ENCODE measurements at regions not wholly inside any gene's neighbourhood (a gene's known extent, or its start where the extent isn't known, plus 50 kb on each side); places are given as distances from the start of the nearest gene placed in this dataset.
"Not testable (repeated sequence)": the region's sequence is repeated elsewhere in the genome, so short reads cannot be mapped to it uniquely, and the experiment has no call there.

GRCh38 chr17:27210809-27211208 lies 83.1 kb upstream of the WSB1 start:
- DNase-seq, result not testable (repeated sequence)

GRCh38 chr17:27216836-27217235 lies 77.1 kb upstream of the WSB1 start:
- DNase-seq, result no peak

- peak in 1 of 5 experiments; percentile 38 for DNase-seq
These were observed 76.3 kb upstream of the WSB1 start for GRCh38 chr17:27217631-27218030.

- peak in 1 of 5 experiments; percentile 65 for DNase-seq
These were observed 75.9 kb upstream of the WSB1 start for GRCh38 chr17:27218041-27218440.

- DNase-seq, result peak in 1 of 5 experiments; percentile 97
These were observed 75.0 kb upstream of the WSB1 start for GRCh38 chr17:27218719-27219488.

GRCh38 chr17:27222515-27222914 lies 71.4 kb upstream of the WSB1 start:
- DNase-seq, result no peak

- no peak for DNase-seq
These were observed 69.2 kb upstream of the WSB1 start for GRCh38 chr17:27224526-27225315.

GRCh38 chr17:27226611-27227230 lies 67.2 kb upstream of the WSB1 start:
- DNase-seq, result no peak

- no peak for DNase-seq
These were observed 62.9 kb upstream of the WSB1 start for GRCh38 chr17:27230996-27231395.

- no peak for DNase-seq
These were observed 61.6 kb upstream of the WSB1 start for GRCh38 chr17:27232328-27232727.

- no peak for DNase-seq
These were observed 60.9 kb upstream of the WSB1 start for GRCh38 chr17:27233059-27233458.

GRCh38 chr17:27233776-27234175 lies 60.1 kb upstream of the WSB1 start:
- no peak for DNase-seq

- peak; percentile 34 to 70 (median 51) for DNase-seq
These were observed 57.1 kb upstream of the WSB1 start for GRCh38 chr17:27236717-27237315.

- DNase-seq, result no peak
These were observed 56.0 kb upstream of the WSB1 start for GRCh38 chr17:27237890-27238289.

- peak in 1 of 5 experiments; percentile 82 for DNase-seq
These were observed 54.9 kb upstream of the WSB1 start for GRCh38 chr17:27239046-27239445.

GRCh38 chr17:27239584-27239983 lies 54.3 kb upstream of the WSB1 start:
- no peak for DNase-seq

- no peak for DNase-seq
These were observed 53.7 kb upstream of the WSB1 start for GRCh38 chr17:27240086-27240801.

GRCh38 chr17:27240802-27241155 lies 53.1 kb upstream of the WSB1 start:
- no peak for DNase-seq

GRCh38 chr17:27241346-27241946 lies 52.5 kb upstream of the WSB1 start:
- peak in 1 of 5 experiments; percentile 35 for DNase-seq

GRCh38 chr17:27242951-27243350 lies 51.0 kb upstream of the WSB1 start:
- no peak for DNase-seq

- DNase-seq, result no peak
These were observed 49.9 kb upstream of the WSB1 start for GRCh38 chr17:27244011-27244410.
